Neural crest cell (in vitro differentiated cells): ENCODE measurements at regions not wholly inside any gene's neighbourhood (a gene's known extent, or its start where the extent isn't known, plus 50 kb on each side); places are given as distances from the start of the nearest gene placed in this dataset.
A peak's percentile ranks its signal among the peaks of the same experiment; 100 is the strongest.
"Not testable (repeated sequence)": the region's sequence is repeated elsewhere in the genome, so short reads cannot be mapped to it uniquely, and the experiment has no call there.

Experiments used
- DNase-seq: peaks from one replicate; pipeline ENCODE4 v3.0.0; 2021; ENCODE audit warnings: low read depth, mixed read lengths, low spot score
- H3K27ac Mint-ChIP-seq: one replicate; pipeline ENCODE4 v1.8.0; 2021; ENCODE audit warnings: mild to moderate bottlenecking, mixed read lengths; ENCODE audit not compliant: unreplicated experiment
- H3K27me3 Mint-ChIP-seq: 2 replicates; pipeline ENCODE4 v1.8.0; 2021; ENCODE audit warnings: low read depth, mild to moderate bottlenecking, mixed read lengths
- H3K36me3 Mint-ChIP-seq: 2 replicates; pipeline ENCODE4 v1.8.0; 2021; ENCODE audit warnings: low read depth, mild to moderate bottlenecking, mixed read lengths
- H3K4me1 Mint-ChIP-seq: 2 replicates; pipeline ENCODE4 v1.8.0; 2021; ENCODE audit warnings: mixed read lengths
- H3K4me3 Mint-ChIP-seq: one replicate; pipeline ENCODE4 v1.8.0; 2021; ENCODE audit warnings: mild to moderate bottlenecking, mixed read lengths
- H3K9me3 Mint-ChIP-seq: 2 replicates; pipeline ENCODE4 v1.8.0; 2021; ENCODE audit warnings: mixed read lengths
- CTCF ChIP-seq: fragments of 200-600 bp; sonication (generic); conservative IDR thresholded peaks from 2 replicates; pipeline ENCODE4 v1.5.0; 2021; ENCODE audit warnings: antibody characterized with exemption, mild to moderate bottlenecking

DNA sequence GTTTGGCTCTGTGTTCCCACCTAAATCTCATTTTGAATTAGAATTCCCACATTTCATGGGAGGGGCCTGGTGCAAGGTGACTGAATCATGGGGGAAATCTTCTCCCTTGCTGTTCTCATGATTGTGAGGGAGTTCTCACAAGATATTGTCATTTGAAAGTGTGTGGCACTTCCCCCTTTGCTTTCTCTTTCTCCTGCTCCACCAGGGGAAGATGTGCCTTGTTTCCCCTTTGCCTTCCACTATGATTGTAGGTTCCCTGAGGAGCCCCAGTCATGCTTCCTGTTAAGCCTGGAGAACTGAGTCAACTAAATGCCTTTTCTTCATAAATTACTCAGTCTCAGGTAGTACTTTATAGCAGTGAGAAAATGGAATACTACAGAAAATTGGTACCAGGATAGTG is 157.2 kb upstream of the TPRG1 start:
- Mint-ChIP-seq H3K4me1 (no peaks in the 10 kb centered on the region), H3K36me3 (peaks cover 8% of the 10 kb centered on the region), H3K4me3 (no peak overlapping the region), H3K27ac (no peak overlapping the region), H3K27me3 (peaks cover 5% of the 10 kb centered on the region), H3K9me3 (peaks cover 23% of the 10 kb centered on the region)
- no peak for TF ChIP-seq CTCF
- DNase-seq, result no peak

DNA sequence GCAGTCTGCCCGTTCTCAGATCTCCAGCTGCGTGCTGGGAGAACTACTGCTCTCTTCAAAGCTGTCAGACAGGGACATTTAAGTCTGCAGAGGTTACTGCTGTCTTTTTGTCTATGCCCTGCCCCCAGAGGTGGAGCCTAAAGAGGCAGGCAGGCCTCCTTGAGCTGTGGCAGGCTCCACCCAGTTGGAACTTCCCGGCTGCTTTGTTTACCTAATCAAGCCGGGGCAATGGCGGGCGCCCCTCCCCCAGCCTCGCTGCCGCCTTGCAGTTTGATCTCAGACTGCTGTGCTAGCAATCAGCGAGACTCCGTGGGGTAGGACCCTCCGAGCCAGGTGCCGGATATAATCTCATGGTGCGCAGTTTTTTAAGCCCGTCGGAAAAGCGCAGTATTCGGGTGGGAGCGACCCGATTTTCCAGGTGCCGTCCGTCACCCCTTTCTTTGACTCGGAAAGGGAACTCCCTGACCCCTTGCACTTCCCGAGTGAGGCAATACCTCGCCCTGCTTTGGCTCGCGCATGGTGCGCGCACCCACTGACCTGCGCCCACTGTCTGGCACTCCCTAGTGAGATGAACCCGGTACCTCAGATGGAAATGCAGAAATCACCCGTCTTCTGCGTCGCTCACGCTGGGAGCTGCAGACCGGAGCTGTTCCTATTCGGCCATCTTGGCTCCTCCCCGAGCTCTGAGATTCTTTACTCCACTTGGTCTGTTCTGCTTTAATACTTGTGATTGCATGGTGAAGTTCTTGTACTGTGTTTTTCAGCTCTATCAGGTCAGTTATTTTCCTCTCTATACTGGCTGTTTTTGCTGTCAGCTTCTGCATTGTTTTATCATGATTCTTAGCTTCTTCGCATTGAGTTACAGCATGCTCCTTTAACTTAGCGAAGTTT is 148.9 kb upstream of the TPRG1 start:
- not testable (repeated sequence) for H3K36me3 Mint-ChIP-seq, H3K9me3 Mint-ChIP-seq, H3K27me3 Mint-ChIP-seq, H3K4me1 Mint-ChIP-seq
- peak; percentile 14 for DNase-seq
- Mint-ChIP-seq H3K4me3 (peak overlapping the region; percentile 83), H3K27ac (peak overlapping the region; percentile 62)

GRCh38 chr3:189025866-189026265 is 145.9 kb upstream of the TPRG1 start:
- Mint-ChIP-seq H3K4me1 (peaks cover 8% of the 10 kb centered on the region), H3K27ac (no peak overlapping the region), H3K36me3 (peaks cover 5% of the 10 kb centered on the region), H3K9me3 (peaks cover 3% of the 10 kb centered on the region), H3K4me3 (no peak overlapping the region), H3K27me3 (no peaks in the 10 kb centered on the region)
- DNase-seq, result no peak
- no peak for TF ChIP-seq CTCF

DNA sequence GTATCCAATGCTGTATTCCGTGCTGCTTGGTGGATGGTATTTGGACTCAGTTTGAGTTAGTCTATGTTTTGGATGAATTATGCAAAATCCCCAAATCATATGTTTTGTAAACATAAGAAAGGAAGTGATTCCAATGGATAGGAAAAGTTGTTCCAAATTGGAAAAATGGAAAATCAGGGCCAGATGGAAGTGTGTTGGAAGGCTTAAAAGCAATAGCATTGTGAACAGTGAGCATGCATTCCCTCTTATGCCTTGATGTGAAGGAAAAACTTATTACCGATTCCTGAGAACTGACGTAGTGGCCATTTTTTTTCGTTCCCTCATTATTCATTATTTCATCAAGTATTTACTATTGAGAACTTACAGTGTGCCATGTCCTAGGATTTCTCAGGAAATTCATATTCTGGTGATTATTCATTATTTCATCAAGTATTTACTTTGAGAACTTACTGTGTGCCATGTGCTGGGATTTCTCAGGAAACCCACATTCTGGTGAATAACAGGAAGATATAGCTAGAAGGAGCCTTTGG is 144.1 kb upstream of the TPRG1 start:
- Mint-ChIP-seq H3K27ac (no peak overlapping the region), H3K4me3 (no peak overlapping the region), H3K4me1 (peaks cover 7% of the 10 kb centered on the region), H3K9me3 (peaks cover 3% of the 10 kb centered on the region), H3K27me3 (no peaks in the 10 kb centered on the region), H3K36me3 (peaks cover 5% of the 10 kb centered on the region)
- TF ChIP-seq CTCF, result no peak
- no peak for DNase-seq

GRCh38 chr3:189038773-189039745 is 132.7 kb upstream of the TPRG1 start:
- H3K4me1 Mint-ChIP-seq, result no peaks in the 10 kb centered on the region
- H3K27me3 Mint-ChIP-seq, result no peaks in the 10 kb centered on the region
- peak overlapping the region; percentile 11 for H3K27ac Mint-ChIP-seq
- H3K36me3 Mint-ChIP-seq, result no peaks in the 10 kb centered on the region
- DNase-seq, result no peak
- no peak overlapping the region for H3K4me3 Mint-ChIP-seq
- H3K9me3 Mint-ChIP-seq, result peaks cover 10% of the 10 kb centered on the region
- TF ChIP-seq CTCF, result no peak
